ENCODE measurements at regions not wholly inside any gene's neighbourhood (a gene's known extent, or its start where the extent isn't known, plus 50 kb on each side); places are given as distances from the start of the nearest gene placed in this dataset.

GRCh38 chr18:51350081-51350480 lies 152.6 kb upstream of the MEX3C start:
- no peak for DNase-seq
- Histone ChIP-seq H3T11ph (ENCODE audit: low read length) (no peak overlapping the region), H3K23ac (ENCODE audit: insufficient read length, low read depth, low read length) (no peak overlapping the region), H3K56ac (ENCODE audit: insufficient read length, low read depth, low read length) (no peak overlapping the region), H3K27ac (ENCODE audit: insufficient read length, low read depth, low read length) (no peak overlapping the region), H2BK120ac (ENCODE audit: low read depth, low read length, poor library complexity, severe bottlenecking) (no peak overlapping the region), H3K4ac (ENCODE audit: low read depth, low read length) (no peak overlapping the region), H2AFZ (ENCODE audit: low read length) (no peak overlapping the region), H4K8ac (replicated peaks; ENCODE audit: insufficient read length, low read depth, low read length) (no peak overlapping the region), H2BK12ac (ENCODE audit: insufficient read length, low read depth, low read length) (no peak overlapping the region), H4K5ac (ENCODE audit: insufficient read length, low read depth, low read length) (no peak overlapping the region), H3K79me1 (ENCODE audit: insufficient read depth, low read depth, low read length, poor library complexity, severe bottlenecking) (no peaks in the 10 kb centered on the region), H3K9me3 (ENCODE audit: control insufficient read depth, low read depth, low read length) (no peaks in the 10 kb centered on the region), H2BK5ac (ENCODE audit: insufficient read length, low read length) (no peak overlapping the region), H2BK15ac (ENCODE audit: low read depth, low read length) (no peak overlapping the region), H3K14ac (ENCODE audit: insufficient read depth, low read length) (no peak overlapping the region), H3K27me3 (ENCODE audit: insufficient read depth, low read length) (no peaks in the 10 kb centered on the region), H2AK5ac (ENCODE audit: insufficient read length, low read length) (no peak overlapping the region), H3K4me2 (ENCODE audit: insufficient read depth, insufficient read length, low read length) (no peak overlapping the region), H2BK20ac (ENCODE audit: low read depth, low read length, poor library complexity, severe bottlenecking) (no peak overlapping the region), H3K18ac (ENCODE audit: insufficient read length, low read depth, low read length) (no peak overlapping the region), H3K4me1 (ENCODE audit: insufficient read depth, low read length) (0 out of 2 replicates have a peak, but pooled peaks cover 2% of the 10 kb centered on the region), H3K9ac (ENCODE audit: extremely low read depth, insufficient read length, low read length) (no peak overlapping the region), H4K20me1 (ENCODE audit: control insufficient read depth, insufficient read depth, insufficient read length) (no peaks in the 10 kb centered on the region), H4K91ac (ENCODE audit: insufficient read length, low read depth, low read length) (no peak overlapping the region), H3K23me2 (ENCODE audit: insufficient read length, low read depth, low read length, poor library complexity, severe bottlenecking) (no peaks in the 10 kb centered on the region), H3K79me2 (ENCODE audit: insufficient read depth, low read length) (no peaks in the 10 kb centered on the region)
- H3K9me3 Mint-ChIP-seq, result no peaks in the 10 kb centered on the region
- no peaks in the 10 kb centered on the region for H3K36me3 Mint-ChIP-seq (ENCODE audit: insufficient read depth in 1 of 3, low read depth in 3 of 3)
- TF ChIP-seq CTCF (conservative IDR thresholded peaks at IDR 0.05), result no peak
- H3K4me1 Mint-ChIP-seq, result peaks cover 8 to 13% of the 10 kb centered on the region in 2 experiments
- no peaks in the 10 kb centered on the region for H3K27me3 Mint-ChIP-seq (ENCODE audit: low read depth)
- no peak overlapping the region for H3K27ac Mint-ChIP-seq
- no peak overlapping the region for H3K4me3 Mint-ChIP-seq
- no CpG with 5 or more reads among the region's 2 CpGs for WGBS (ENCODE audit: extremely low coverage, insufficient read length, low lambda C conversion rate)
